HL-60 (cell line): ENCODE measurements at regions not wholly inside any gene's neighbourhood (a gene's known extent, or its start where the extent isn't known, plus 50 kb on each side); places are given as distances from the start of the nearest gene placed in this dataset.

Source experiments
- POLR2AphosphoS5 ChIP-seq: IDR thresholded peaks from 2 replicates; pipeline ENCODE4 v1.6.1; 2012; ENCODE audit warnings: low read depth
- TF ChIP-seq, protein P1 (sequence below): IDR thresholded peaks from one replicate; pipeline ENCODE4 v1.5.1; 2011; ENCODE audit warnings: low read length, control low read depth, inconsistent platforms; ENCODE audit not compliant: insufficient read depth
- TF ChIP-seq, protein P2 (sequence below): IDR thresholded peaks from 2 replicates; pipeline ENCODE4 v1.6.1; 2012; ENCODE audit warnings: low read depth; ENCODE audit not compliant: insufficient replicate concordance

GRCh38 chr15:68001811-68002210 is 52.3 kb upstream of the PIAS1 start:
- TF ChIP-seq, protein P1, sequence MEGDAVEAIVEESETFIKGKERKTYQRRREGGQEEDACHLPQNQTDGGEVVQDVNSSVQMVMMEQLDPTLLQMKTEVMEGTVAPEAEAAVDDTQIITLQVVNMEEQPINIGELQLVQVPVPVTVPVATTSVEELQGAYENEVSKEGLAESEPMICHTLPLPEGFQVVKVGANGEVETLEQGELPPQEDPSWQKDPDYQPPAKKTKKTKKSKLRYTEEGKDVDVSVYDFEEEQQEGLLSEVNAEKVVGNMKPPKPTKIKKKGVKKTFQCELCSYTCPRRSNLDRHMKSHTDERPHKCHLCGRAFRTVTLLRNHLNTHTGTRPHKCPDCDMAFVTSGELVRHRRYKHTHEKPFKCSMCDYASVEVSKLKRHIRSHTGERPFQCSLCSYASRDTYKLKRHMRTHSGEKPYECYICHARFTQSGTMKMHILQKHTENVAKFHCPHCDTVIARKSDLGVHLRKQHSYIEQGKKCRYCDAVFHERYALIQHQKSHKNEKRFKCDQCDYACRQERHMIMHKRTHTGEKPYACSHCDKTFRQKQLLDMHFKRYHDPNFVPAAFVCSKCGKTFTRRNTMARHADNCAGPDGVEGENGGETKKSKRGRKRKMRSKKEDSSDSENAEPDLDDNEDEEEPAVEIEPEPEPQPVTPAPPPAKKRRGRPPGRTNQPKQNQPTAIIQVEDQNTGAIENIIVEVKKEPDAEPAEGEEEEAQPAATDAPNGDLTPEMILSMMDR, result no peak
- TF ChIP-seq POLR2AphosphoS5, result no peak
- TF ChIP-seq, protein P2, sequence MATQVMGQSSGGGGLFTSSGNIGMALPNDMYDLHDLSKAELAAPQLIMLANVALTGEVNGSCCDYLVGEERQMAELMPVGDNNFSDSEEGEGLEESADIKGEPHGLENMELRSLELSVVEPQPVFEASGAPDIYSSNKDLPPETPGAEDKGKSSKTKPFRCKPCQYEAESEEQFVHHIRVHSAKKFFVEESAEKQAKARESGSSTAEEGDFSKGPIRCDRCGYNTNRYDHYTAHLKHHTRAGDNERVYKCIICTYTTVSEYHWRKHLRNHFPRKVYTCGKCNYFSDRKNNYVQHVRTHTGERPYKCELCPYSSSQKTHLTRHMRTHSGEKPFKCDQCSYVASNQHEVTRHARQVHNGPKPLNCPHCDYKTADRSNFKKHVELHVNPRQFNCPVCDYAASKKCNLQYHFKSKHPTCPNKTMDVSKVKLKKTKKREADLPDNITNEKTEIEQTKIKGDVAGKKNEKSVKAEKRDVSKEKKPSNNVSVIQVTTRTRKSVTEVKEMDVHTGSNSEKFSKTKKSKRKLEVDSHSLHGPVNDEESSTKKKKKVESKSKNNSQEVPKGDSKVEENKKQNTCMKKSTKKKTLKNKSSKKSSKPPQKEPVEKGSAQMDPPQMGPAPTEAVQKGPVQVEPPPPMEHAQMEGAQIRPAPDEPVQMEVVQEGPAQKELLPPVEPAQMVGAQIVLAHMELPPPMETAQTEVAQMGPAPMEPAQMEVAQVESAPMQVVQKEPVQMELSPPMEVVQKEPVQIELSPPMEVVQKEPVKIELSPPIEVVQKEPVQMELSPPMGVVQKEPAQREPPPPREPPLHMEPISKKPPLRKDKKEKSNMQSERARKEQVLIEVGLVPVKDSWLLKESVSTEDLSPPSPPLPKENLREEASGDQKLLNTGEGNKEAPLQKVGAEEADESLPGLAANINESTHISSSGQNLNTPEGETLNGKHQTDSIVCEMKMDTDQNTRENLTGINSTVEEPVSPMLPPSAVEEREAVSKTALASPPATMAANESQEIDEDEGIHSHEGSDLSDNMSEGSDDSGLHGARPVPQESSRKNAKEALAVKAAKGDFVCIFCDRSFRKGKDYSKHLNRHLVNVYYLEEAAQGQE, result no peak
